Tibial nerve (tissue), 4 donors: ENCODE measurements at regions not wholly inside any gene's neighbourhood (a gene's known extent, or its start where the extent isn't known, plus 50 kb on each side); places are given as distances from the start of the nearest gene placed in this dataset.
"Not testable (repeated sequence)": the region's sequence is repeated elsewhere in the genome, so short reads cannot be mapped to it uniquely, and the experiment has no call there.

ENCODE experiments used
- EP300 ChIP-seq, 2 donors: sonication (generic); formaldehyde crosslinking; IDR thresholded peaks; one replicate each; pipeline ENCODE4 v1.6.1; 2017; ENCODE audit warnings: antibody characterized with exemption in 2 of 2, mild to moderate bottlenecking in 1 of 2
- TF ChIP-seq, protein P1 (sequence below), 5 experiments: fragments of 200-600 bp in 3 of 5; fragments of 450-650 bp in 2 of 5; sonication (generic) in 3 of 5; IDR thresholded peaks; one replicate each; pipeline ENCODE4 v1.5.1; 2016 to 2019; ENCODE audit warnings: antibody characterized with exemption in 5 of 5, mild to moderate bottlenecking in 3 of 5, moderate library complexity in 2 of 5

DNA sequence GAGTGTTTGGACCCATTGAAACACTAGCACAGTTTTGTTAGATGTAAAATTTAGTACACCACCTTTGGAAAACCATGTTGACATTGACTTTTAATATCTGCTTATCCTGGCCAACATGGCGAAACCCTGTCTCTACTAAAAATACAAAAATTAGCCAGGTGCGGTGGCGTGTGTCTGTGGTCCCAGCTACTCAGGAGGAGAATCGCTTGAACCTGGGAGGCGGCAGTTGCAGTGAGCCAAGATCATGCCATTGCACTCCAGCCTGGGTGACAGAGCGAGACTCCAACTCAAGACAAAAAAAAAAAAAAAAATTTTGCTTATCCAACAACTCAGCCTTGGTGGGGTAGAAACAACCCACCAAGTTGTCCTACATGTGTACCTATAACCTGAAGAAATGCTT is 454.2 kb downstream of the EFNB2 start:
- not testable (repeated sequence) for TF ChIP-seq EP300 (IDR thresholded peaks at IDR 0.05)
- TF ChIP-seq, protein P1, sequence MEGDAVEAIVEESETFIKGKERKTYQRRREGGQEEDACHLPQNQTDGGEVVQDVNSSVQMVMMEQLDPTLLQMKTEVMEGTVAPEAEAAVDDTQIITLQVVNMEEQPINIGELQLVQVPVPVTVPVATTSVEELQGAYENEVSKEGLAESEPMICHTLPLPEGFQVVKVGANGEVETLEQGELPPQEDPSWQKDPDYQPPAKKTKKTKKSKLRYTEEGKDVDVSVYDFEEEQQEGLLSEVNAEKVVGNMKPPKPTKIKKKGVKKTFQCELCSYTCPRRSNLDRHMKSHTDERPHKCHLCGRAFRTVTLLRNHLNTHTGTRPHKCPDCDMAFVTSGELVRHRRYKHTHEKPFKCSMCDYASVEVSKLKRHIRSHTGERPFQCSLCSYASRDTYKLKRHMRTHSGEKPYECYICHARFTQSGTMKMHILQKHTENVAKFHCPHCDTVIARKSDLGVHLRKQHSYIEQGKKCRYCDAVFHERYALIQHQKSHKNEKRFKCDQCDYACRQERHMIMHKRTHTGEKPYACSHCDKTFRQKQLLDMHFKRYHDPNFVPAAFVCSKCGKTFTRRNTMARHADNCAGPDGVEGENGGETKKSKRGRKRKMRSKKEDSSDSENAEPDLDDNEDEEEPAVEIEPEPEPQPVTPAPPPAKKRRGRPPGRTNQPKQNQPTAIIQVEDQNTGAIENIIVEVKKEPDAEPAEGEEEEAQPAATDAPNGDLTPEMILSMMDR (IDR thresholded peaks at IDR 0.05), result not testable (repeated sequence)
